Left lung (tissue), 4 donors: ENCODE measurements at regions not wholly inside any gene's neighbourhood (a gene's known extent, or its start where the extent isn't known, plus 50 kb on each side); places are given as distances from the start of the nearest gene placed in this dataset.

ENCODE experiments used
- ATAC-seq: fragments of 200-7000 bp; cut with Tn5 transposase; one replicate; pipeline ENCODE4 v1.9.1; 2020; ENCODE audit warnings: moderate library complexity
- DNase-seq, 4 donors: peaks; one replicate each; pipeline ENCODE4 v3.0.0-alpha.2; 2013 to 2020
- H3K27ac ChIP-seq, 2 donors: fragments of 200-600 bp; sonication (generic) in 1 of 2; one replicate each; pipeline versions ENCODE4 v1.5.0 to v1.8.0; 2020 to 2021
- H3K27me3 ChIP-seq, 2 donors: fragments of 200-600 bp; sonication (generic) in 1 of 2; one replicate each; pipeline versions ENCODE4 v1.5.0 to v1.8.0; 2020 to 2021
- H3K36me3 ChIP-seq, 2 donors: fragments of 200-600 bp; sonication (generic) in 1 of 2; one replicate each; pipeline versions ENCODE4 v1.5.0 to v1.8.0; 2020 to 2021
- H3K4me1 ChIP-seq, 2 donors: fragments of 200-600 bp; one replicate each; pipeline ENCODE4 v1.8.0; 2021
- H3K4me3 ChIP-seq, 2 donors: fragments of 200-600 bp; sonication (generic) in 1 of 2; one replicate each; pipeline versions ENCODE4 v1.5.0 to v1.8.0; 2020 to 2021; ENCODE audit warnings: mild to moderate bottlenecking in 1 of 2
- H3K9me3 ChIP-seq, 2 donors: fragments of 200-600 bp; sonication (generic) in 1 of 2; one replicate each; pipeline versions ENCODE4 v1.5.0 to v1.8.0; 2020 to 2021
- CTCF ChIP-seq, 2 donors: fragments of 200-600 bp; sonication (generic) in 1 of 2; IDR thresholded peaks; one replicate each; pipeline versions ENCODE4 v1.5.0 to v1.8.0; 2021; ENCODE audit warnings: antibody characterized with exemption in 2 of 2
- intact Hi-C, 2 donors: fragments of 100-400 bp; cut with DNase I; formaldehyde crosslinking; loops; one replicate each; pipeline versions ENCODE4 v1.11.2 to v1.14.2; 2022
- donor health status: DM: no; HTN: yes; CAD: no.
- donor health status: DM: no; HTN: no; CAD: no.

- Histone ChIP-seq H3K27ac (no peak overlapping the region), H3K4me1 (no peaks in the 10 kb centered on the region), H3K27me3 (no peaks in the 10 kb centered on the region), H3K36me3 (no peaks in the 10 kb centered on the region), H3K4me3 (no peak overlapping the region), H3K9me3 (no peaks in the 10 kb centered on the region)
- intact Hi-C loops, result no loop called here
- TF ChIP-seq CTCF (IDR thresholded peaks at IDR 0.05), result no peak
- ATAC-seq, result no peak
- DNase-seq, result no peak
Measured at GRCh38 chr1:207971331-207972219, 60.6 kb upstream of the CD34 start.

GRCh38 chr1:207970329-207971233 is 59.7 kb upstream of the CD34 start:
- no peaks in the 10 kb centered on the region for H3K4me1 ChIP-seq
- no peak for ATAC-seq
- no peaks in the 10 kb centered on the region for H3K27me3 ChIP-seq
- H3K9me3 ChIP-seq, result no peaks in the 10 kb centered on the region
- intact Hi-C loops, result no loop called here
- TF ChIP-seq CTCF (IDR thresholded peaks at IDR 0.05), result no peak
- no peak overlapping the region for H3K27ac ChIP-seq
- H3K36me3 ChIP-seq, result no peaks in the 10 kb centered on the region
- no peak overlapping the region for H3K4me3 ChIP-seq
- DNase-seq, result no peak

GRCh38 chr1:207969528-207969927 is 58.6 kb upstream of the CD34 start:
- ATAC-seq, result no peak
- no peak overlapping the region for H3K27ac ChIP-seq
- no peaks in the 10 kb centered on the region for H3K9me3 ChIP-seq
- H3K4me3 ChIP-seq, result no peak overlapping the region
- intact Hi-C loops, result no loop called here
- no peaks in the 10 kb centered on the region for H3K36me3 ChIP-seq
- DNase-seq, result no peak
- no peaks in the 10 kb centered on the region for H3K27me3 ChIP-seq
- no peak for TF ChIP-seq CTCF (IDR thresholded peaks at IDR 0.05)
- no peaks in the 10 kb centered on the region for H3K4me1 ChIP-seq

- no peak for TF ChIP-seq CTCF (IDR thresholded peaks at IDR 0.05)
- Histone ChIP-seq H3K4me3 (no peak overlapping the region), H3K36me3 (no peaks in the 10 kb centered on the region), H3K4me1 (peaks cover 5 to 6% of the 10 kb centered on the region in 2 donors), H3K27ac (no peak overlapping the region), H3K27me3 (no peaks in the 10 kb centered on the region), H3K9me3 (no peaks in the 10 kb centered on the region)
- DNase-seq, result peak in 1 of 4 donors; percentile 54
- ATAC-seq, result no peak
- intact Hi-C loops, result no loop called here
Measured at GRCh38 chr1:207968521-207969009, 57.6 kb upstream of the CD34 start.

- ATAC-seq (no peak), DNase-seq (no peak)
- H3K4me1 ChIP-seq, result peaks cover 9 to 11% of the 10 kb centered on the region in 2 donors
- H3K36me3 ChIP-seq, result no peaks in the 10 kb centered on the region
- no peaks in the 10 kb centered on the region for H3K27me3 ChIP-seq
- no peak overlapping the region for H3K27ac ChIP-seq
- intact Hi-C loops, result no loop called here
- H3K4me3 ChIP-seq, result no peak overlapping the region
- H3K9me3 ChIP-seq, result no peaks in the 10 kb centered on the region
- TF ChIP-seq CTCF (IDR thresholded peaks at IDR 0.05), result no peak
Measured at GRCh38 chr1:207967703-207968102, 56.8 kb upstream of the CD34 start.
